ENCODE measurements at regions not wholly inside any gene's neighbourhood (a gene's known extent, or its start where the extent isn't known, plus 50 kb on each side); places are given as distances from the start of the nearest gene placed in this dataset.

GRCh38 chr13:62305756-62306155 is 890.1 kb upstream of the PCDH20 start (continued):
- TF ChIP-seq CTCF (conservative IDR thresholded peaks at IDR 0.05; ENCODE audit: low read depth in 2 of 2) (no peak), POLR2AphosphoS5 (IDR thresholded peaks at IDR 0.05; ENCODE audit: low read depth) (no peak)

- H3K36me3 ChIP-seq (ENCODE audit: insufficient read depth) = no peaks in the 10 kb centered on the region
- no peaks in the 10 kb centered on the region for H3F3A ChIP-seq (replicated peaks; ENCODE audit: low read depth)
- no peaks in the 10 kb centered on the region for H3K9me3 Mint-ChIP-seq
- no peak for DNase-seq (ENCODE audit: low spot score)
- H3K4me1 ChIP-seq (ENCODE audit: insufficient read depth) = no peaks in the 10 kb centered on the region
- no peak overlapping the region for H3K27ac ChIP-seq (ENCODE audit: low read depth)
- no peaks in the 10 kb centered on the region for H4K20me1 ChIP-seq (replicated peaks; ENCODE audit: insufficient read depth)
- no peak overlapping the region for H3K4me2 ChIP-seq
- no peak overlapping the region for H3K27ac Mint-ChIP-seq
- H3K9me2 ChIP-seq (ENCODE audit: insufficient read depth) = no peaks in the 10 kb centered on the region; the same call in 1 of the 2 replicates
- no peaks in the 10 kb centered on the region for H3K79me2 ChIP-seq (replicated peaks; ENCODE audit: insufficient read depth)
- H3K27me3 ChIP-seq (ENCODE audit: insufficient read depth) = no peaks in the 10 kb centered on the region
- no peak for ATAC-seq
- no peaks in the 10 kb centered on the region for H3K27me3 Mint-ChIP-seq (ENCODE audit: insufficient read depth, low read depth, poor library complexity)
- H3K4me1 Mint-ChIP-seq = no peaks in the 10 kb centered on the region
- H3K36me3 Mint-ChIP-seq (ENCODE audit: low read depth) = no peaks in the 10 kb centered on the region
- H2AFZ ChIP-seq = no peak overlapping the region
- H3K4me3 Mint-ChIP-seq = no peak overlapping the region
- TF ChIP-seq POLR2AphosphoS5 (IDR thresholded peaks at IDR 0.05; ENCODE audit: low read depth) = no peak
- no peak for TF ChIP-seq NANOG (IDR thresholded peaks at IDR 0.05; ENCODE audit: borderline replicate concordance)
- TF ChIP-seq REST (IDR thresholded peaks at IDR 0.05; ENCODE audit: unreplicated experiment) = no peak
- no peak for TF ChIP-seq EZH2phosphoT487 (IDR thresholded peaks at IDR 0.05; ENCODE audit: unreplicated experiment)
- no peak for TF ChIP-seq ZNF462 (CRISPR knock-in tag; IDR thresholded peaks at IDR 0.05)
- no peak for TF ChIP-seq CREB1 (CRISPR knock-in tag; IDR thresholded peaks at IDR 0.05; ENCODE audit: low read depth)
- TF ChIP-seq STAT1 (IDR thresholded peaks at IDR 0.05; ENCODE audit: unreplicated experiment) = no peak
- TF ChIP-seq JUNB (IDR thresholded peaks at IDR 0.05; ENCODE audit: unreplicated experiment) = no peak
- H3K4me3 ChIP-seq = no peak overlapping the region
Observed at GRCh38 chr13:62302341-62302740, 886.7 kb upstream of the PCDH20 start.

Measured in GM23338 (cell line).